T-helper 1 cell treated with Interleukin-12 subunit alpha and Interleukin-12 subunit beta and Interleukin-4 antibody, amounts not matched to agents 30 ng/mL and 1 ng/mL, for 36 hours (primary cell): ENCODE measurements at regions not wholly inside any gene's neighbourhood (a gene's known extent, or its start where the extent isn't known, plus 50 kb on each side); places are given as distances from the start of the nearest gene placed in this dataset.
"Not testable (repeated sequence)": the region's sequence is repeated elsewhere in the genome, so short reads cannot be mapped to it uniquely, and the experiment has no call there.

Source experiments
- intact Hi-C: fragments of 100-400 bp; cut with micrococcal nuclease; formaldehyde crosslinking; loops from one replicate; pipeline ENCODE4 v1.15.1; 2024

- intact Hi-C loops = no loop called here
Observed at GRCh38 chr1:217921126-217921904, 290.2 kb downstream of the SPATA17 start.

GRCh38 chr1:217924924-217925323 is 293.8 kb downstream of the SPATA17 start:
- intact Hi-C loops = no loop called here

- intact Hi-C loops = no loop called here
Observed at GRCh38 chr1:217929213-217929885, 298.2 kb downstream of the SPATA17 start.

- intact Hi-C loops = no loop called here
Observed at GRCh38 chr1:217943361-217943760, 312.2 kb downstream of the SPATA17 start.

GRCh38 chr1:217944550-217944949 is 313.4 kb downstream of the SPATA17 start:
- intact Hi-C loops = no loop called here

- intact Hi-C loops = no loop called here
Observed at GRCh38 chr1:217946511-217946910, 315.4 kb downstream of the SPATA17 start.

- intact Hi-C loops = no loop called here
Observed at GRCh38 chr1:217948741-217949140, 317.6 kb downstream of the SPATA17 start.

GRCh38 chr1:217953330-217953729 is 322.2 kb downstream of the SPATA17 start:
- intact Hi-C loops = no loop called here

- intact Hi-C loops = no loop called here
Observed at GRCh38 chr1:217953922-217954321, 322.8 kb downstream of the SPATA17 start.

- intact Hi-C loops = no loop called here
Observed at GRCh38 chr1:217955723-217956122, 324.6 kb downstream of the SPATA17 start.

GRCh38 chr1:217965156-217965786 is 319.8 kb upstream of the RRP15 start:
- intact Hi-C loops = no loop called here

- intact Hi-C loops = no loop called here
Observed at GRCh38 chr1:217968085-217968484, 317.0 kb upstream of the RRP15 start.

GRCh38 chr1:217969428-217969827 is 315.7 kb upstream of the RRP15 start:
- intact Hi-C loops = no loop called here

GRCh38 chr1:217977943-217978342 is 307.1 kb upstream of the RRP15 start:
- intact Hi-C loops = no loop called here

- intact Hi-C loops = no loop called here
Observed at GRCh38 chr1:217981430-217981829, 303.7 kb upstream of the RRP15 start.

GRCh38 chr1:217982331-217983050 is 302.6 kb upstream of the RRP15 start:
- intact Hi-C loops = no loop called here

- intact Hi-C loops = no loop called here
Observed at GRCh38 chr1:217983051-217983375, 302.1 kb upstream of the RRP15 start.

- intact Hi-C loops = no loop called here
Observed at GRCh38 chr1:217985641-217986040, 299.5 kb upstream of the RRP15 start.

GRCh38 chr1:217989510-217989909 is 295.6 kb upstream of the RRP15 start:
- intact Hi-C loops = no loop called here

GRCh38 chr1:217993439-217993838 is 291.7 kb upstream of the RRP15 start:
- intact Hi-C loops = no loop called here

GRCh38 chr1:218008296-218008695 is 276.8 kb upstream of the RRP15 start:
- intact Hi-C loops = not testable (repeated sequence)

- intact Hi-C loops = not testable (repeated sequence)
Observed at GRCh38 chr1:218015106-218015505, 270.0 kb upstream of the RRP15 start.
